ENCODE measurements at regions not wholly inside any gene's neighbourhood (a gene's known extent, or its start where the extent isn't known, plus 50 kb on each side); places are given as distances from the start of the nearest gene placed in this dataset.

GRCh38 chr2:42850016-42850805 is 57.8 kb upstream of the HAAO start:
- peak in 1 of 2 donors; percentile 11 for DNase-seq
- intact Hi-C loops (cut with DNase I; ENCODE audit: low total_unique reads): no loop called here
- no peak overlapping the region for H3K27ac ChIP-seq

GRCh38 chr2:42849311-42849710 is 56.9 kb upstream of the HAAO start:
- Histone ChIP-seq H3K27me3 (no peaks in the 10 kb centered on the region), H3K27ac (peak overlapping the region in 1 of 2 donors; percentile 23), H3K4me1 (peaks cover 4 to 11% of the 10 kb centered on the region in 2 donors), H3K36me3 (no peaks in the 10 kb centered on the region), H3K9me3 (no peaks in the 10 kb centered on the region), H3K4me3 (no peak overlapping the region)
- intact Hi-C loops (cut with DNase I; ENCODE audit: low total_unique reads): no loop called here
- TF ChIP-seq CTCF (IDR thresholded peaks at IDR 0.05): no peak
- TF ChIP-seq POLR2A (IDR thresholded peaks at IDR 0.05): no peak
- peak in 1 of 2 donors; percentile 9 for DNase-seq

More at GRCh38 chr2:42850016-42850805, 57.8 kb upstream of the HAAO start:
- Histone ChIP-seq H3K27me3 (no peaks in the 10 kb centered on the region), H3K4me3 (no peak overlapping the region), H3K9me3 (no peaks in the 10 kb centered on the region), H3K36me3 (no peaks in the 10 kb centered on the region), H3K4me1 (peaks cover 4 to 6% of the 10 kb centered on the region in 2 donors)
- TF ChIP-seq POLR2A (IDR thresholded peaks at IDR 0.05): no peak
- TF ChIP-seq CTCF (IDR thresholded peaks at IDR 0.05): no peak

GRCh38 chr2:42848726-42849290 is 56.4 kb upstream of the HAAO start:
- no peak for TF ChIP-seq POLR2A (IDR thresholded peaks at IDR 0.05)
- TF ChIP-seq CTCF (IDR thresholded peaks at IDR 0.05): no peak
- Histone ChIP-seq H3K27ac (peak overlapping the region in 1 of 2 donors; percentile 23), H3K4me3 (no peak overlapping the region), H3K4me1 (peaks cover under 1 to 11% of the 10 kb centered on the region in 2 donors), H3K36me3 (no peaks in the 10 kb centered on the region), H3K27me3 (no peaks in the 10 kb centered on the region), H3K9me3 (no peaks in the 10 kb centered on the region)
- no peak for DNase-seq
- intact Hi-C loops (cut with DNase I; ENCODE audit: low total_unique reads): no loop called here

- H3K27me3 ChIP-seq: no peaks in the 10 kb centered on the region
- H3K4me1 ChIP-seq: peaks cover 0 to 11% of the 10 kb centered on the region in 2 donors
- no peaks in the 10 kb centered on the region for H3K36me3 ChIP-seq
- no peaks in the 10 kb centered on the region for H3K9me3 ChIP-seq
- no peak overlapping the region for H3K4me3 ChIP-seq
- no peak for TF ChIP-seq POLR2A (IDR thresholded peaks at IDR 0.05)
- no peak for TF ChIP-seq CTCF (IDR thresholded peaks at IDR 0.05)
- peak overlapping the region; percentile 83 to 86 for H3K27ac ChIP-seq
- peak in 1 of 2 donors; percentile 10 for DNase-seq
- intact Hi-C loops (cut with DNase I; ENCODE audit: low total_unique reads): no loop called here
These were observed 55.9 kb upstream of the HAAO start for GRCh38 chr2:42848265-42848664.

GRCh38 chr2:42847596-42848151 is 55.3 kb upstream of the HAAO start:
- H3K9me3 ChIP-seq: no peaks in the 10 kb centered on the region
- no peak overlapping the region for H3K4me3 ChIP-seq
- no peaks in the 10 kb centered on the region for H3K27me3 ChIP-seq
- intact Hi-C loops (cut with DNase I; ENCODE audit: low total_unique reads): no loop called here
- TF ChIP-seq POLR2A (IDR thresholded peaks at IDR 0.05) (no peak), CTCF (IDR thresholded peaks at IDR 0.05) (no peak)
- DNase-seq: peak in 1 of 2 donors; percentile 11
- peak overlapping the region; percentile 83 to 86 for H3K27ac ChIP-seq
- peaks cover 0 to 12% of the 10 kb centered on the region in 2 donors for H3K4me1 ChIP-seq
- no peaks in the 10 kb centered on the region for H3K36me3 ChIP-seq
